Activated CD8-positive, alpha-beta memory T cell treated with anti-CD3 and anti-CD28 coated beads for 4 hours (primary cell): ENCODE measurements at regions not wholly inside any gene's neighbourhood (a gene's known extent, or its start where the extent isn't known, plus 50 kb on each side); places are given as distances from the start of the nearest gene placed in this dataset.
"Not testable (repeated sequence)": the region's sequence is repeated elsewhere in the genome, so short reads cannot be mapped to it uniquely, and the experiment has no call there.

Source experiments
- DNase-seq, 2 donors: peaks; one replicate each; pipeline ENCODE4 v3.0.0-alpha.2; 2020; ENCODE audit warnings: low read depth in 2 of 2

- not testable (repeated sequence) for DNase-seq
Observed at GRCh38 chr7:65510187-65510538, 136.5 kb downstream of the ZNF92 start.

GRCh38 chr7:65519751-65520150, 146.1 kb downstream of the ZNF92 start:
- DNase-seq, result not testable (repeated sequence)

DNA sequence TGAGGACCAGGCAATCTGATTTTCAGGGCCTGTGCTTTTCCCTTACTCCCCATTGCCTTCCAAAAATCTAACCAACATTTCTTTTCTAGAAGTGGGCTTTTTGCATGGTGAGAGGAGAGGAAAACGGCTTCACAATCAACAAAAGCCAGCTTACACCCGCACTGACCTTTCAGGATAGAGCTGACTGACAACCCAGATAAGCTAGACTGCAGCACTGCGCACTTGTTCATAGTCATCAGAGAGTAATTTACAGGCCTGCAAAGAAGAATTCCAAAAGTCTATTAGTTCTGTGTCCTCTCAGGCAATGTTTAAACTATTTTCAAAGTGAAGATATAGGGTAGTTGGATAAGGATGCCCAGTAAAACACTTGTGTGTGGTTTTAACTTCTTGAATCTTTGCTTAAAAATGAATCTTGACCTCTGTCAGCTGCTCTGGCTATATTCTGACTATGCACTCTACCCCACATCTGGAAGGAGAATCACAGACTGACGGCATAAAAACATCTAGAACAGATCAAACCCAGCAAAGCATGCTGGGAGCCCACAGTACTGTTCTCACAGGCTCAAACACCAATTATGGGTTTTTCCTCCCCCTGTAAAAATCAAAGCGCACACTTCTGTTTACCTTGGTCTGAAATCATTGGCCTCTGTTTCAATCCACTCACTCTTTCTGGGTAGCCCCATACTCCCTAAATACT, 172.0 kb downstream of the ZNF92 start:
- not testable (repeated sequence) for DNase-seq

DNA sequence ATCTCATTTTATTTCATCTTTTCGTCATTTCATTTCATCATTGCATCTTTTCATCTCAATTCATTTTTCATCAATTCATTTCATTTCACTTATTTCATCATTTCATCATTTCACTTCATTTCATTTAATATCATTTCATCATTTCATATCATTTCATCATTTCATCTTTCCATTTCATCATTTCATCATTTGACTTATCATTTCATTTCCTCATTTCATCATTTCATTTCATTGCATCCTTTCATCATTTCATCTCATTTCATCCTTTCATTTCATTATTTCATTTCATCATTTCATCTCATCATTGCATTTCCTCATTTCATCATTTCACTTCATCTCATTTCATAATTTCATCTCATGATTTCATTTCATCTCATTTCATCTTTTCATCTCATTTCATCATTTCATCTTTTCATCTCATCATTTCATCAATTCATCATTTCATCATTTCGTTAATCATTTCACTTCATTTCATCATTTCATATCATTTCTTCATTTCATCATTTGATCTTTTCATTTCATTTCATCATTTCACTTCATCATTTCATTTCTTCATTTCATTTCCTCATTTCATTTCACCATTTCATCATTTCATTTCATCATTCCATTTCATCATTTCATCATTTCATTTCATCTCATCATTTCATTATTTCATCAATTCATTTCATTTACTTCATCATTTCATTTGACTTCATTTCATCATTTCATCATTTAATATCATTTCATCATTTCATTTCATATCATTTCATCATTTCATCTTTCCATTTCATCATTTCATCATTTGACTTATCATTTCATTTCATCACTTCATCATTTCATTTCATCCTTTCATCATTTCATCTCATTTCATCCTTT, 176.2 kb downstream of the ZNF92 start:
- not testable (repeated sequence) for DNase-seq

GRCh38 chr7:65550444-65550809, 176.8 kb downstream of the ZNF92 start:
- not testable (repeated sequence) for DNase-seq

DNA sequence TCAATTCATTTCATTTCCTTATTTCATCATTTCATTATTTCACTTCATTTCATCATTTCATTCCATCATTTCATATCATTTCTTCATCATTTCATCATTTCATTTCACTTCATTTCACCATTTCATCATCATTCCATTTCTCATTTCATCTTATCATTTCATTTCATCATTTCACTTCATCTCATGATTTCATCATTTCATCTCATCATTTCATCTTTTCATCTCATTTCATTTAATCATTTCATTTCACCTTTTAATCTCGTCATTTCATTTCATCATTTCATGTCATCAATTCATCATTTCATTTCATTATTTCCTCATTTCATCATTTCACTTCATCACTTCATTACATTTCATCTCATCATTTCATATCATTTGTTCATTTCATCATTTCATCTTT, 177.4 kb downstream of the ZNF92 start:
- DNase-seq, result not testable (repeated sequence)

DNA sequence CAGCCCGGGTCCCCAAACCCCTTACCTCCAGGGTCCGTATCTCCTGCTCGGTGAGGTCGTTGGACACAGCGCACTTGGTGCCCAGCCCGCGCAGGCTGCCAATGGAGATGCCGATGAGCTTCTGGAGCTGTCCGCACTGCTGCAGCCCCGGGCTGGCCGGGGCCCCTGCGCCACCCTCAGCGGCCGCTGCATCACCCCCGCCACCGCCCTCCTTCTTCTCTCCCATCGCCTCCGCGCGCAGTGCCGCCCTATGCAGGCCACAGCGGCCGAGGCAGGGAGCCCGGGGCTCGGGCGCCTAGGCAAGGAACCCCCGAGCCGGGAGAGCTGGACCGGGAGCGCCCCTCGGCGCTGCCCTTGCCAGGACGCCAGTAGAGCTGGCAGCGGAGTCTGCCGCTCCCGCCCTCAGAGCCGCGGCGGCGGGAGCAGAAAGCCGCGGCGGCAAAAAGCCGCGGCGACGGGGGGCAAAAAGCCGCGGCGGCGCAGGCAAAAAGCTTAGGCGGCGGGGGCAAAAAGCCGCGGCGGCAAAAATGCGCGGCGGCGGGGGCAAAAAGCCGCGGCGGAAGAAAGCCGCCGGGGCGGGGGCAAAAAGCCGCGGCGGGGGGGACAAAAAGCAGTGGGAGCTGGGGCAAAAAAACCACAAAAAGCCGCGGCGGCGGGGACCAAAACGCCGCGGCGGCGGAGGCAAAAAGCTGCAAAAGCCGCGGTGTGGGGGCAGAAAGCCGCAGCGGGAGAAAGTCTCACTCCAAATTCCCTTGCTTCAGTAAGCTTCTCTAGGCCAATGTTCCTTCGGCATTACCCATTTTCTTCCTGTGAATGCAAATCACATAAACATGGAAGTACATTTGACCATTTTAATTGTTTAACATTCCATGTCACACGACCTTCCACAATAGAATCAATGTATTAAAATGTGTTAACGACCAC, 181.2 kb downstream of the ZNF92 start:
- not testable (repeated sequence) for DNase-seq

- DNase-seq, result not testable (repeated sequence)
Observed at GRCh38 chr7:65558584-65558983, 184.9 kb downstream of the ZNF92 start.

- not testable (repeated sequence) for DNase-seq
Observed at GRCh38 chr7:65561786-65562372, 188.2 kb downstream of the ZNF92 start.

DNA sequence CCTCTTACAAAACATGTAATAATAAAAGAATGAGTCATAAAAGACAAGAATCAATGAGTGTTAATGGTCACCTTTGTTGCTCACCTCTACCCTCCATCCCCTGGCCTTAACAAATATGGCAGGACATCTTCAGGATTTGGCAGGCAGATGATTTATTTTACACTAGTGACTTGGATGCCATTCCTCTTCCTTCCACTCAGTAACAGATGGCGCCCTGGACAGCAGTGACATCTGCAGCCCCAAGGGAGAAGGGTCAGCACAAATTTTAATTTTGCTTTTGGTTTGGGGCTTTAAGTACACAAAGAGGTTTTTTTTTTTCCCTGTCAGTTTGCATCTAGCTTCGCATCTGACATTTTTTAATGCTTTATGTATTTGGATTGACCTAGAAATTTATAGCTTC, 188.9 kb downstream of the ZNF92 start:
- DNase-seq, result not testable (repeated sequence)

- not testable (repeated sequence) for DNase-seq
Observed at GRCh38 chr7:65563333-65563732, 189.7 kb downstream of the ZNF92 start.

DNA sequence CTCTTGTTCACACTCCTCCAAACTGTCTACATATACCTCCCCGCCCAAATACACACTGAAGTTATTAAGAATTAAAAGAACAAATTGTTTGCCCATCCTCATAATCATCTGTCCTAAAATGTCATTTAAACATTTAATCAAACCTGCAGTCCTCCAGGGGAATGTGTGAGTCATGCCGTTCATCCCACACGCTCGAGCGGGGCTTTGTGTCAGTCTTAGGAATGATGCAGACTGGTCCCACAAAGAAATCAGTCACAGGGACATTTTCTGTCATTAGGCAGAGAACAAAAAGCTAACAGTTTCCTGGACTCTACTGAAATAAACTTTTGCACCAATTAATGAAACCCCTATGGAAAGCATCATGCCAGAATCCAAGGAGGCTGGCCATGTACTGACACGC, 194.6 kb downstream of the ZNF92 start:
- not testable (repeated sequence) for DNase-seq

DNA sequence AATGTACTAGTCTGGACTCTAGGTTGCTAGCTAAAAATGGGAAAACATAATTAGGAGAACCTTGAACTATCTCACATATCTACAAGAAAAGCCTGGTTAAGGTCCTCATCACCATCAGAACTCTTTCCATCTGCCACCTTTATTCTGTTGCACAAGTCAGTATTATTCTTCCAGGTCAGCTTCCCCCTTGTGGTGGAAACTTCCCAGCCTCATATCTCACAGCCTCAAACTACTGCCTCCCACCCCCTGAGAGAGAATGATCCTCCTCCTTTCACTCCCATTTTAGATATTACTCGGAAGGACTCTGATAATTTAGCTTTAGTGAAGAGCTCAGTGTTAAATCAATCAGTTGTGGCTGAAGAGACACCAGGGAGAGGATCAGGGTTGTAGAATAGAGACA, 197.3 kb downstream of the ZNF92 start:
- not testable (repeated sequence) for DNase-seq

GRCh38 chr7:65572581-65572980, 198.9 kb downstream of the ZNF92 start:
- DNase-seq, result not testable (repeated sequence)

DNA sequence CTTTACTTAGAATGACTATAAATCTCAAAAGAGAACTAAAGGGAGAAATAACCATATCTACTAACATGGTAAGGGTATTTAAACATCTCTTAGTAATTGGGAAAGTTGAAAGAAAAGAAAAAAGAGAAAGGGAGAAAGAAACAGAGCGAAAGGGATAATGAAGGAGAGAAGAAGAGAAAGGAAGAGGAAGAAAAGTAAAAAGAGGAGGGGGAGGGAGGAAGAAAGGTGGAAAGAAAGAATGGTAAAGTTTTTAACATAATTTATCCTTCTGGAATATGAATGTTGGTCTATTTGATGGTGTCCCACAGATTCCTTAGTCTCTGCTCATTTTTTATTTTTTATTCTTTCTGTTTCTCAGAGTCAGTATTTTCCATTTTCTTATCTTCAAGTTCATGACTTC, 202.7 kb downstream of the ZNF92 start:
- not testable (repeated sequence) for DNase-seq

- DNase-seq, result not testable (repeated sequence)
Observed at GRCh38 chr7:65582518-65583119, 209.0 kb downstream of the ZNF92 start.

- not testable (repeated sequence) for DNase-seq
Observed at GRCh38 chr7:65602495-65602894, 228.8 kb downstream of the ZNF92 start.

- no peak for DNase-seq
Observed at GRCh38 chr7:65609131-65609530, 235.5 kb downstream of the ZNF92 start.

- not testable (repeated sequence) for DNase-seq
Observed at GRCh38 chr7:65613644-65614289, 240.1 kb downstream of the ZNF92 start.

- not testable (repeated sequence) for DNase-seq
Observed at GRCh38 chr7:65616111-65616510, 242.5 kb downstream of the ZNF92 start.

GRCh38 chr7:65620216-65620615, 246.6 kb downstream of the ZNF92 start:
- DNase-seq, result not testable (repeated sequence)
